GM13976 (cell line): ENCODE measurements at regions not wholly inside any gene's neighbourhood (a gene's known extent, or its start where the extent isn't known, plus 50 kb on each side); places are given as distances from the start of the nearest gene placed in this dataset.

ENCODE experiments used
- DNase-seq: peaks from one replicate; pipeline ENCODE4 v3.0.0; 2012; ENCODE audit warnings: low spot score
- in situ Hi-C: fragments of 300-500 bp; cut with MboI; formaldehyde crosslinking; loops from one replicate; pipeline ENCODE4 v1.12.0; 2022; ENCODE audit warnings: low sequenced_read_pairs, mixed read lengths, inconsistent platforms; ENCODE audit not compliant: unreplicated experiment
- TF ChIP-seq, protein P1 (sequence below): IDR thresholded peaks from 2 replicates; pipeline ENCODE4 v1.5.1; 2012; ENCODE audit warnings: borderline replicate concordance, mild to moderate bottlenecking; ENCODE audit not compliant: insufficient read depth; ENCODE audit errors: extremely low read depth, missing control alignments, control extremely low read depth

DNA sequence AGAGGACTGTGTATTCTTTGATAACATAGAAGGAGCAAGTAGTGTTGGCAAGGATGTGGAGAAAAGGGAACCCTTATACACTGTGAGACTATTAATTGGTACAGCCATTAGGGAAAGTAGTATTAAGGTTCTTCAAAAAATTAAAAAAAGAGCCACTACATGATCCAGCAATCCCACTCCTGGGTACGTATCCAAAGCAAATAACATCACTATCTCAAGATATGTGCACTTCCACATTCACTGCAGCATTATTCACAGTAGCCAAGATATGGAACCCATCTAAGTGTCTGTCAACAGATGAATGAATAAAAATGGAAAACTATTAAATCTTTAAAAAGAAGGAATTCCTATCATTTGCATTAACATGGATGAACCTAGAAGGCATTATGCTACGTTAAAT is 693.2 kb upstream of the RIOK2 start:
- DNase-seq = no peak
- TF ChIP-seq, protein P1, sequence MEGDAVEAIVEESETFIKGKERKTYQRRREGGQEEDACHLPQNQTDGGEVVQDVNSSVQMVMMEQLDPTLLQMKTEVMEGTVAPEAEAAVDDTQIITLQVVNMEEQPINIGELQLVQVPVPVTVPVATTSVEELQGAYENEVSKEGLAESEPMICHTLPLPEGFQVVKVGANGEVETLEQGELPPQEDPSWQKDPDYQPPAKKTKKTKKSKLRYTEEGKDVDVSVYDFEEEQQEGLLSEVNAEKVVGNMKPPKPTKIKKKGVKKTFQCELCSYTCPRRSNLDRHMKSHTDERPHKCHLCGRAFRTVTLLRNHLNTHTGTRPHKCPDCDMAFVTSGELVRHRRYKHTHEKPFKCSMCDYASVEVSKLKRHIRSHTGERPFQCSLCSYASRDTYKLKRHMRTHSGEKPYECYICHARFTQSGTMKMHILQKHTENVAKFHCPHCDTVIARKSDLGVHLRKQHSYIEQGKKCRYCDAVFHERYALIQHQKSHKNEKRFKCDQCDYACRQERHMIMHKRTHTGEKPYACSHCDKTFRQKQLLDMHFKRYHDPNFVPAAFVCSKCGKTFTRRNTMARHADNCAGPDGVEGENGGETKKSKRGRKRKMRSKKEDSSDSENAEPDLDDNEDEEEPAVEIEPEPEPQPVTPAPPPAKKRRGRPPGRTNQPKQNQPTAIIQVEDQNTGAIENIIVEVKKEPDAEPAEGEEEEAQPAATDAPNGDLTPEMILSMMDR = no peak
- in situ Hi-C loops = no loop called here

GRCh38 chr5:97877588-97877987 is 694.5 kb upstream of the RIOK2 start:
- in situ Hi-C loops = no loop called here
- no peak for DNase-seq
- TF ChIP-seq, protein P1 = no peak

- TF ChIP-seq, protein P1 = no peak
- DNase-seq = peak; percentile 39
- in situ Hi-C loops = no loop called here
Measured at GRCh38 chr5:97888439-97888838, 705.4 kb upstream of the RIOK2 start.

- TF ChIP-seq, protein P1 = no peak
- DNase-seq = no peak
- in situ Hi-C loops = no loop called here
Measured at GRCh38 chr5:97891971-97892370, 708.9 kb upstream of the RIOK2 start.

DNA sequence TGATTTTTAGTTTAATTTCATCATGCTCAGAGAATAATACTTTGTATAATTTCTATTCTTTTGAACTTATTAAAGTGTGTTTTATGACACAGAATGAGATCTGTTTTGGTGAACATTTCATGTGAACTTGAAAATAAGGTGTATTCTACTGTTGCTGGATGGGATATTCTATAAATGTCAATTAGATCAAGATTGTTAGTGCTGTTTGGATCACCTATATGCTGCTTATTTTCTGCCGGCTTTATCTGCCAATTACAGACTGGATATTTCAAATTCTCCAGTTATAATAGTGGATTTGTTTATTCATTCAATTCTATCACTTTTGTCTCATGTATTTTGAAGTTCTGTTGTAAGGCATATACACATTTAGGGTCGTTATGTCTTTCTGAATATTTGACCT is 720.7 kb upstream of the RIOK2 start:
- TF ChIP-seq, protein P1 = no peak
- in situ Hi-C loops = no loop called here

GRCh38 chr5:97906135-97906534 is 723.1 kb upstream of the RIOK2 start:
- in situ Hi-C loops = no loop called here
- TF ChIP-seq, protein P1 = no peak
- no peak for DNase-seq

More for the DNA sequence above, 720.7 kb upstream of the RIOK2 start:
- no peak for DNase-seq

DNA sequence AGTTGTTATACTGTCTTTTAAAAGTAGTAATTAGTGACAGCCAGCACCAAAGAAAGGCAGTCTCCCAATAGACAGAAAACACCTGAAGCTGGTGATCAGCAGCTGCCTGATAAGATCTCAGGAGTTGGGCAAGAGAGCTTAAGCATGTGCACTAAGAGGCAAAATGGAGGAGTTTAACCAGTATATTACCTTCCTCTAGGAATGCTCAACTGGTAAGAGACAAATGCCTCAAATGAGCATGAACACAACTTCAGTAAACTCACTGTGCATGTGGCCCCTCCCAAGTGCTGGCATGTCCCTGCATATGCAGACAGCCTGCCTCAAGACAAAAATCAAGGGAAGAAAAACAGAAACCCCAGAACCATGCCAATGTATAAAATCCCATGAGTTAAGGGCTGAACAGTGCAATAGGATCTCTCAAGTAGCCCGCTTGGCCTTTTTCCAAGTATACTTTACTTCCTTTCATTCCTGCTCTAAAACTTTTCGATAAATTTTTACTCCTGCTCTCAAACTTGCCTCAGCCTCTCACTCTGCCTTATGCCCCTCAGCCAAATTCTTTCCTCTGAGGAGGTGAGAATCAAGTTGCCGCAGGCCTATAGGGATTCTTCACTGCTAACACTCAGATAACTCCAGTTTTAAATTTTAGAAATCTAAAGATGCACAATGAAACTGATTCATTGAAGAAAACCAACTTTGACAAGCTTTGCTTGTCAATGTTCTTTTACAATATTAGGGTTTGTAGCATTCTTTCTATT is 724.8 kb upstream of the RIOK2 start:
- in situ Hi-C loops = no loop called here
- TF ChIP-seq, protein P1 = no peak
- no peak for DNase-seq
